IMR-90 (cell line): ENCODE measurements at regions not wholly inside any gene's neighbourhood (a gene's known extent, or its start where the extent isn't known, plus 50 kb on each side); places are given as distances from the start of the nearest gene placed in this dataset.

ENCODE experiments used
- ATAC-seq: fragments of 200-7000 bp; cut with Tn5 transposase; 2 replicates; pipeline ENCODE4 v1.9.1; 2020; ENCODE audit warnings: low read depth, mild to moderate bottlenecking, moderate library complexity
- BruUV-seq: library from RNA; stranded (reverse); fragments of 400-500 nt; replicated peaks from 2 replicates; lab custom pipeline; 2021; lab: Mats Ljungman, UMichigan
- CTCF ChIA-PET: fragments of 300-600 bp; formaldehyde crosslinking; extraction: SDS; loops from one replicate; lab custom pipeline; 2021; ENCODE audit warnings: antibody characterized with exemption; lab: Yijun Ruan, JAX
- POLR2A ChIA-PET: fragments of 300-600 bp; sonication (Branson Sonifier 250); formaldehyde crosslinking; loops from one replicate; lab custom pipeline; 2022; ENCODE audit warnings: antibody characterized with exemption; ENCODE audit not compliant: unreplicated experiment; lab: Charles Lee
- DNase-seq: peaks from one replicate; pipeline ENCODE4 v3.0.0; 2013
- H2AFZ ChIP-seq: replicated peaks from 2 replicates; pipeline ENCODE3; 2013; ENCODE audit warnings: low read length, mild to moderate bottlenecking; ENCODE audit not compliant: poor library complexity
- H2AK5ac ChIP-seq: 2 replicates; pipeline ENCODE4 v1.6.1; 2013; ENCODE audit warnings: low read depth, low read length, inconsistent platforms
- H2AK9ac ChIP-seq: replicated peaks from 2 replicates; pipeline ENCODE3; 2013; ENCODE audit warnings: mild to moderate bottlenecking, low read depth, low read length, moderate library complexity; ENCODE audit not compliant: poor library complexity
- H2BK120ac ChIP-seq: 2 replicates; pipeline ENCODE4 v1.6.1; 2013; ENCODE audit warnings: low read depth, low read length, inconsistent platforms
- H2BK15ac ChIP-seq: 3 replicates; pipeline ENCODE4 v1.6.1; 2013; ENCODE audit warnings: low read depth, low read length, inconsistent platforms
- H2BK20ac ChIP-seq: 2 replicates; pipeline ENCODE4 v1.6.1; 2013; ENCODE audit warnings: low read depth, mild to moderate bottlenecking, inconsistent platforms, low read length, moderate library complexity
- H2BK5ac ChIP-seq: 2 replicates; pipeline ENCODE4 v1.6.1; 2013; ENCODE audit warnings: mild to moderate bottlenecking, low read depth, low read length, inconsistent platforms; ENCODE audit not compliant: poor library complexity, severe bottlenecking
- H3K14ac ChIP-seq: replicated peaks from 2 replicates; pipeline ENCODE4 v1.6.1; 2013; ENCODE audit warnings: low read depth, low read length, inconsistent platforms
- H3K18ac ChIP-seq: 2 replicates; pipeline ENCODE4 v1.6.1; 2013; ENCODE audit warnings: low read depth, low read length, control low read depth
- H3K23ac ChIP-seq: 2 replicates; pipeline ENCODE4 v1.6.1; 2013; ENCODE audit warnings: low read depth, low read length, inconsistent platforms
- H3K27ac ChIP-seq: 2 replicates; pipeline ENCODE4 v1.5.1; 2013; ENCODE audit warnings: mild to moderate bottlenecking, control low read depth, low read length; ENCODE audit not compliant: insufficient read depth
- H3K27me3 ChIP-seq: 2 replicates; pipeline ENCODE4 v1.6.1; 2013; ENCODE audit warnings: low read length; ENCODE audit not compliant: control insufficient read depth, insufficient read depth
- H3K36me3 ChIP-seq: 2 replicates; pipeline ENCODE4 v1.6.1; 2013; ENCODE audit warnings: low read length, mixed read lengths; ENCODE audit not compliant: control insufficient read depth, insufficient read depth
- H3K4ac ChIP-seq: 2 replicates; pipeline ENCODE4 v1.6.1; 2013; ENCODE audit warnings: low read depth, low read length, inconsistent platforms
- H3K4me1 ChIP-seq: 2 replicates; pipeline ENCODE4 v1.6.1; 2013; ENCODE audit warnings: low read length, mixed read lengths; ENCODE audit not compliant: control insufficient read depth, insufficient read depth
- H3K4me2 ChIP-seq: 2 replicates; pipeline ENCODE4 v1.6.1; 2013; ENCODE audit warnings: low read depth, mild to moderate bottlenecking, control low read depth, low read length, moderate library complexity
- H3K4me3 ChIP-seq: 2 replicates; pipeline ENCODE4 v1.5.1; 2013; ENCODE audit warnings: low read depth, mild to moderate bottlenecking, control low read depth, low read length, moderate library complexity; ENCODE audit not compliant: insufficient read depth
- H3K56ac ChIP-seq: 2 replicates; pipeline ENCODE4 v1.6.1; 2013; ENCODE audit warnings: low read length, inconsistent platforms; ENCODE audit not compliant: insufficient read depth; ENCODE audit errors: extremely low read depth
- H3K79me1 ChIP-seq, 2 experiments: 2 replicates each; pipeline ENCODE4 v1.6.1; 2013; ENCODE audit warnings: low read length in 2 of 2, inconsistent platforms in 1 of 2, low read depth in 1 of 2
- H3K9ac ChIP-seq: 2 replicates; pipeline ENCODE4 v1.6.1; 2013; ENCODE audit warnings: low read depth, low read length, control low read depth
- H3K9me1 ChIP-seq: 2 replicates; pipeline ENCODE4 v1.6.1; 2013; ENCODE audit warnings: low read length, inconsistent platforms; ENCODE audit not compliant: insufficient read depth
- H3K9me3 ChIP-seq: 2 replicates; pipeline ENCODE4 v1.6.1; 2013; ENCODE audit warnings: low read length; ENCODE audit not compliant: control insufficient read depth, insufficient read depth
- H4K20me1 ChIP-seq: 2 replicates; pipeline ENCODE4 v1.6.1; 2013; ENCODE audit warnings: low read length, inconsistent platforms; ENCODE audit not compliant: insufficient read depth
- H4K5ac ChIP-seq: 2 replicates; pipeline ENCODE4 v1.6.1; 2013; ENCODE audit warnings: mild to moderate bottlenecking, low read depth, low read length, control low read depth
- H4K8ac ChIP-seq, 2 experiments: 2 replicates each; pipeline ENCODE4 v1.6.1; 2013; ENCODE audit warnings: low read depth in 2 of 2, low read length in 2 of 2, control low read depth in 1 of 2, inconsistent platforms in 1 of 2
- H4K91ac ChIP-seq: 2 replicates; pipeline ENCODE4 v1.6.1; 2013; ENCODE audit warnings: low read depth, low read length, inconsistent platforms; ENCODE audit not compliant: insufficient read depth
- CTCF ChIP-seq: conservative IDR thresholded peaks from 2 replicates; pipeline ENCODE4 v1.5.1; 2012; ENCODE audit warnings: mild to moderate bottlenecking, low read depth, low read length, improper control_type of control experiment
- RAD21 ChIP-seq: IDR thresholded peaks from 2 replicates; pipeline ENCODE4 v1.6.1; 2012; ENCODE audit warnings: low read length, improper control_type of control experiment
- SMC3 ChIP-seq: fragments of 150-350 bp; IDR thresholded peaks from 2 replicates; pipeline ENCODE4 v1.6.1; 2016; ENCODE audit warnings: low read depth, mild to moderate bottlenecking, antibody characterized with exemption, low read length, moderate library complexity
- WGBS, 2 experiments: methylation state at CpG; one replicate each; pipeline versions ENCODE4 v1.1.5 to v1.1.7; 2013; ENCODE audit warnings: missing lambda C conversion rate in 2 of 2; ENCODE audit not compliant: insufficient read length in 1 of 2; ENCODE audit errors: extremely low coverage in 2 of 2; 5-methylcytosine and 5-hydroxymethylcytosine counted together
- dilution Hi-C: fragments of 300-500 bp; cut with HindIII; formaldehyde crosslinking; loops from one replicate; pipeline ENCODE4 v1.14.3; 2018; ENCODE audit warnings: low sequenced_read_pairs; ENCODE audit not compliant: unreplicated experiment
- in situ Hi-C: fragments of 300-500 bp; cut with MboI; formaldehyde crosslinking; loops from 3 replicates; pipeline ENCODE4 v1.14.3; 2019; ENCODE audit warnings: low sequenced_read_pairs, inconsistent platforms, mixed read lengths
- intact Hi-C: fragments of 100-400 bp; cut with micrococcal nuclease; formaldehyde crosslinking; loops from 2 replicates; pipeline ENCODE4 v1.10.0; 2022

GRCh38 chr5:2577312-2578036 is 174.0 kb downstream of the IRX2 start:
- Histone ChIP-seq H4K91ac (no peak overlapping the region), H2BK120ac (no peak overlapping the region), H3K56ac (no peak overlapping the region), H3K9ac (no peak overlapping the region), H2AK5ac (no peak overlapping the region), H3K9me3 (peaks cover 30% of the 10 kb centered on the region), H2BK5ac (no peak overlapping the region), H3K9me1 (no peaks in the 10 kb centered on the region), H3K4me1 (no peaks in the 10 kb centered on the region), H3K23ac (no peak overlapping the region), H2BK20ac (no peak overlapping the region), H3K4ac (no peak overlapping the region), H3K79me1 (no peaks in the 10 kb centered on the region), H4K8ac (no peak overlapping the region), H4K20me1 (no peaks in the 10 kb centered on the region), H2BK15ac (no peak overlapping the region), H2AK9ac (no peak overlapping the region), H3K14ac (no peak overlapping the region), H4K5ac (no peak overlapping the region), H3K18ac (no peak overlapping the region), H3K36me3 (no peaks in the 10 kb centered on the region), H3K4me3 (no peak overlapping the region), H3K27me3 (no peaks in the 10 kb centered on the region), H3K27ac (no peak overlapping the region), H2AFZ (no peak overlapping the region), H3K4me2 (no peak overlapping the region)
- DNase-seq = no peak
- BruUV-seq = no TSS peak
- in situ Hi-C loops = no loop called here
- intact Hi-C loops = no loop called here
- no peak for TF ChIP-seq SMC3
- TF ChIP-seq RAD21 = no peak
- TF ChIP-seq CTCF = no peak
- WGBS, 2 experiments = 70% methylated on average over 2 of the region's 12 CpGs; no CpG with 5 or more reads in 1 of the 2 experiments
- no peak for ATAC-seq
- ChIA-PET CTCF (no interaction called here), POLR2A (no interaction called here)
- dilution Hi-C loops = no loop called here
